Thyroid gland (tissue), 4 donors: ENCODE measurements at regions not wholly inside any gene's neighbourhood (a gene's known extent, or its start where the extent isn't known, plus 50 kb on each side); places are given as distances from the start of the nearest gene placed in this dataset.

Source experiments
- CTCF ChIP-seq, 6 experiments: fragments of 200-600 bp in 3 of 6; fragments of 450-650 bp in 3 of 6; sonication (generic) in 3 of 6; IDR thresholded peaks; one replicate each; pipeline ENCODE4 v1.5.1; 2016 to 2019; ENCODE audit warnings: antibody characterized with exemption in 6 of 6, mild to moderate bottlenecking in 2 of 6, inconsistent platforms in 1 of 6, moderate library complexity in 1 of 6
- POLR2A ChIP-seq, 2 donors: fragments of 450-650 bp; IDR thresholded peaks; one replicate each; pipeline ENCODE4 v1.6.1; 2017; ENCODE audit warnings: antibody characterized with exemption in 2 of 2, mild to moderate bottlenecking in 2 of 2, moderate library complexity in 1 of 2

- no peak for TF ChIP-seq CTCF (IDR thresholded peaks at IDR 0.05)
- no peak for TF ChIP-seq POLR2A (IDR thresholded peaks at IDR 0.05)
These were observed 188.7 kb upstream of the S1PR3 start for GRCh38 chr9:88802533-88802932.
